SKM-1 treated with dmso at 0.1 percent for 144 hours (cell line): ENCODE measurements at regions not wholly inside any gene's neighbourhood (a gene's known extent, or its start where the extent isn't known, plus 50 kb on each side); places are given as distances from the start of the nearest gene placed in this dataset.

Source experiments
- DNase-seq: peaks from one replicate; lab custom pipeline; 2025; ENCODE audit not compliant: unreplicated experiment; lab: John Stamatoyannopoulos, UW

DNA sequence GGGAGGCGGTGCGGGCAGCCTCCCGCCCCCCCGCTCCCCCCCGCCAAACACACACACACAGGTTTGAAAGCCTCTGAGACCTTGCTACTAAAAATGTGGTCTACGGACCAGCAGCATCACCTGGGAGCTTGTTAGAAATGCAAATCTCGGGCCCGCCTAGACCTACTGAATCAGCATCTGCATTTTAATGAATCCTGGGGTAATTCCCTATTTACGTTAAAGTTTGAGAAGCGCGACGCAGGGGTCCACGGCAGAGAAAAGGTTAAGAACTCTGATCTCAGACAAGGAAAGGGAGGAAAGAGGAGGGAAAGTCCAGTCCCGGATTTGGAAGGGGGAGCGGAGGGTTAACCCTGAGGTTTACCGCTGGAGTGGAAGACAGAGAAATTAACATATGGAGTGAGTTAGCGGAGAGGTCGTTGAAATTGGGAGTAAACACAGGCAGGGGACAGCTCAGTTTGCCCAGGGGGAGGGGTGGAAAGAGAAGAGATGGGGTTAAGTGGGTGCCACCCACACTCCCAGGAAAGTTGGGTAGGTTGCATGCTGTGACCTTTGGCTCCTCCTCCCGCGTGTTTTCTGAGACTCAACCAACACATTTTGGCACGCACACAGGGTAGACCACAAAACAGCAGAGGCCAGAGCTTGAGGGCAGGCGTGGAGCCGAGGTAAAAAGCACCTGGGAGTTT lies 483.6 kb downstream of the BCOR start:
- DNase-seq: no peak

GRCh38 chrX:39614680-39614998 lies 483.1 kb downstream of the BCOR start:
- DNase-seq: no peak

DNA sequence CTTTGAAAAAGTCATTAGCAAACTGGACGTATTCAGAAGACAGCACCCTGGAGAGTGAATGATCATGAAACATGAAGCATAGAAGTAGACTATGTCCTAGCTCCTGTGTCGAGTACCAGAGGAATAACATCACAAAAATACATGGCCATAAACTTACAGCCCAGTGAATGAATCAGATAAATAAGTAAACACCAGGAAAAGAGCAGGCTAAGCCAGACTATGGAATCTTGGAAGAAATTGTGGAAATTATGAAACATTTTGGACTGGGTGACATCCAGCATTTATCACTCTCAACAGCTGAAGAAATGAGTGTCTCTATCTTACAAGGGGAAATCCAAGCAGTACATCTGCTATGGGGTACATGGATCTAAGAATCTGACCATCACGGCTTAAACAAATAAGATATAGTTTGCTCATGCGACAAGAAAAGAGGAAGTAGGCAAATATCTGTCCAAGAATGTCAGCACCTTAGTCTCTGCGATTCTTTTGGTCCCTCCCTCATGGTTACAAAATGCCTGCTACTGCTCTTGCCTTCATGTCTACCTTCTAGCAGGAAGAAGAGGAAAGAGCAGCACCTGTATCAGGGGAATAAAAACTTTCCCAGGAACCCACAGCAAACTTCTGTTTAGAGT lies 481.5 kb downstream of the BCOR start:
- peak; percentile 23 for DNase-seq

DNA sequence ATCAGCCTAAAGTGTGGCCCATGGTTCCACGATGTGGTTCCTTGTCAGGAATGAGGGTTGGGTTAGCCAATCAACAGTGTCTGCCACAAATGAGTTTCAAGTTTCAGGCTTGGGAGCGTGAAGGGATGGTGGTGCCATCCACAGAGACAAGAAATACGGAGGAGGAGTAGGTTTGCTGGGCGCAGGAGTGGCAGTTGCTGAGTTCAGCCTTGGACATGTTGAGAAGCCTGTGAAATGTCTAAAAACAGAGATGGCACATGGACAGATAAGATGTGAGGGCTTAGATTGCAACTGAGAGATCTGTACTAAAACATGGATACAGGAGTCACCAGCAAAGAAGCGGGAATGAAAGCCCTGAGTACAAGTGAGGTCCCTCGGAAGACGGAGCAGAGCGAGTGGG lies 481.0 kb downstream of the BCOR start:
- no peak for DNase-seq

- DNase-seq: no peak
These were observed 479.6 kb downstream of the BCOR start for GRCh38 chrX:39618178-39618577.

- DNase-seq: no peak
These were observed 478.4 kb downstream of the BCOR start for GRCh38 chrX:39619182-39620009.

DNA sequence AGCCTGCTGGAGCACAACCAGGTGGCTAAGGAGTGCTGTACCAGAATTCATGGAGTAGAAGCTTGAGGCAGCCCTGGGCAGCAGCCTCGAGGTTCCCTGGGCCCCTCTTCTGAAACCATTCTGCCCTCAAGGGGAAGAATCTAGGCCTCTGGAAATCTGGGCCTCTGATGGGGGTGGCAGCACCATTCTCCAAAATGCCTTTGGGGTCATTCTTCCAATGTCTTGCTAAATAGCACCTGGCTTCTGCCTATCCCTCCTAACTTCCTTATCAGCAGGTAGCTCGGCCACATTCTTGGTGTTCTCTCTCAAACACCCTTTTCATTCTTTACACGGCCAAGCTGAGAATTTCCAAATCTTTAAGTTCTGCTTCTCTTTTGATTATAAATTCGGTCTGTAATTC lies 473.6 kb downstream of the BCOR start:
- DNase-seq: no peak

DNA sequence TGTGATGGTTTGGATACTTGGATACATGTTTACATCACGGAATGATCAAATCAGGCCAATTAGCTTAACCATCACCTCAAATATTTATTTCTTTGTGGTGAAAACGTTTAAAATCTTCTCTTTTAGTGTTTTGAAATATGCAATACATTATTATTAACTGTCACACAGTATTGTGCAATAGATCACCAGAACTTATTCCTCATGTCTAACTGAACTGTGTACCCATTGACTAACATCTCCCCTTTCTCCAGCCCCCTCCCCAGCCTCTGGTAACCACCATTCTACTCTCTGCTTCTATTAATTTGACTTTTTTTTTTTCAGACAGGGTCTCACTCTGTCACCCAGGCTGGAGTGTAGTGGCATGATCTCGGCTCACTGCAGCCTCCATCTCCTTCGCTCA lies 471.9 kb downstream of the BCOR start:
- DNase-seq: no peak

DNA sequence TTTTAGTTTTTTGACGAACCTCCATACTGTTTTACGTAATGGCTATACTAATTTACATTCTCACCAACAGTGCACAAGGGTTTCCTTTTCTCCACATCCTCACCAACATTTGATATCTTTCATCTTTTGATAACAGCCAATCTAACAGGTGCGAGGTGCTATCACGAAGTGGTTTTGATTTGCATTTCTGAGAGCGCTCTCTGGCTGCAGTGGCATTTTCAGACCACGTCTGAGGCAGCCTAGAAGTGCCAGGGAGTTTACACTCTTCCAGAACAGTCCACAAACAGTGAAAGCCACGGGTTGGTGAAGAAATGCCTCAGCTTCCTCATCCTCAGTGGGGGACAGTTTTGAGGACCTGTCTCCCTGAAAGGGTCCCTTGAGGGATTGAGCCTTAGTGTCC lies 471.0 kb downstream of the BCOR start:
- DNase-seq: no peak

GRCh38 chrX:39627257-39627656 lies 470.5 kb downstream of the BCOR start:
- no peak for DNase-seq

- DNase-seq: no peak
These were observed 468.8 kb downstream of the BCOR start for GRCh38 chrX:39629001-39629400.

- no peak for DNase-seq
These were observed 467.4 kb downstream of the BCOR start for GRCh38 chrX:39630344-39630743.

- no peak for DNase-seq
These were observed 466.2 kb downstream of the BCOR start for GRCh38 chrX:39631276-39632229.

- DNase-seq: peak; percentile 54
These were observed 464.5 kb downstream of the BCOR start for GRCh38 chrX:39633293-39633692.

GRCh38 chrX:39636481-39636880 lies 461.3 kb downstream of the BCOR start:
- no peak for DNase-seq

- no peak for DNase-seq
These were observed 459.2 kb downstream of the BCOR start for GRCh38 chrX:39638526-39638925.

DNA sequence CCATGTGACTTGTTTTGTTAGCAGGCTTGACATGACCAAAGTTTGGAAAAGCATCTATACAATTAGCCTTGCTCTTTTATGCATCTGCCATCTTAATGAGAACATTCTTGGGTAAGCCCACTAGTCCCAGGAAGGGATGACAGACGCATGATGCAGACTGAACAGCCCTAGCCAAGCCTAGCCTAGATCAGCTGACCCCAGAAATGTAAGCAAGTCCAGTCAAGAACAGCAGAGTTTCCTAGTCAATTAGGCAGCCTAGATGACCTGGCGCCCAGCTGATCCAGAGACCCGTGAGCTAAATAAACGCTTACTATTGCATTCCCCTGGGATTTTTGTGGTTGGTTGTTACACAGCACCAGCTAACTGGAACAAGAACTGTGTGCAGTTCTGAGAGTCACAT lies 457.9 kb downstream of the BCOR start:
- no peak for DNase-seq

GRCh38 chrX:39640866-39641265 lies 456.9 kb downstream of the BCOR start:
- no peak for DNase-seq

DNA sequence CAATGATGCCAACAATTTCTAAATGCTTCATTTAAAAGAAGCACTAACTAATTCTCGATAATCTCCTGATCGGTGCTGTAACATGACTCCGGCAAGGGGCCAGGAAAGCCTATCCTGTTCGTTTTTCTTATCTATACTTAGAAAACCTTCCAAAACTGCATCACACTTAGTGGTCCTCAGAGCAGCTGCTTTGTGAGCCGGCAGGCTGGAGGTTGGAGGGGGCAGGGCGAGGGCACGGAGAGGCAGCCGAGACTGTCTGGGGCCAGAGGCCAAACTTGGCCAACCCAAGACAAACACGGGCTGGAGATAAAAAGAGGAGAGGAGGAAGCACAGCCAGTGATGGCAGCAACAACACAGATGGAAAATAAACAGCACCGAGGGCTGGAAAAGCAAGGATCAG lies 455.7 kb downstream of the BCOR start:
- DNase-seq: no peak

DNA sequence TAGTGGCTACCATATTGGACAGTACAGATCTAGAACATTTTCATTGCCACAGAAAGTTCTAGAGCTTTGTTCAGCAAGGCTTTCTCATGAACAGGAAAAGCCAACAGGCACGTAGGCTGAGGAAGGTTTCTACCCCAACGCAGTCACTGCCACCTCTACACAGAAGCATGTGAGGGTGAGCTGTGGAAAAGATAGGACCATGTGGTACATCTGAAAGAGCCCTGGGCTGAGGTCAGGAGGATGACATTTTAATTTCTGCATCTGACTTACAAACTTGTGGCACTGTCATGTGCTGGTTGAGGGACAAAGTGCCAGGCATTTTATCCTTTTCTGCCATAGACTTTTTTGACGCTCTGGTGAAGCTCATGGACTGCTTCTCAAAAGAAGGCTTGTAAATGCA lies 454.2 kb downstream of the BCOR start:
- no peak for DNase-seq

DNA sequence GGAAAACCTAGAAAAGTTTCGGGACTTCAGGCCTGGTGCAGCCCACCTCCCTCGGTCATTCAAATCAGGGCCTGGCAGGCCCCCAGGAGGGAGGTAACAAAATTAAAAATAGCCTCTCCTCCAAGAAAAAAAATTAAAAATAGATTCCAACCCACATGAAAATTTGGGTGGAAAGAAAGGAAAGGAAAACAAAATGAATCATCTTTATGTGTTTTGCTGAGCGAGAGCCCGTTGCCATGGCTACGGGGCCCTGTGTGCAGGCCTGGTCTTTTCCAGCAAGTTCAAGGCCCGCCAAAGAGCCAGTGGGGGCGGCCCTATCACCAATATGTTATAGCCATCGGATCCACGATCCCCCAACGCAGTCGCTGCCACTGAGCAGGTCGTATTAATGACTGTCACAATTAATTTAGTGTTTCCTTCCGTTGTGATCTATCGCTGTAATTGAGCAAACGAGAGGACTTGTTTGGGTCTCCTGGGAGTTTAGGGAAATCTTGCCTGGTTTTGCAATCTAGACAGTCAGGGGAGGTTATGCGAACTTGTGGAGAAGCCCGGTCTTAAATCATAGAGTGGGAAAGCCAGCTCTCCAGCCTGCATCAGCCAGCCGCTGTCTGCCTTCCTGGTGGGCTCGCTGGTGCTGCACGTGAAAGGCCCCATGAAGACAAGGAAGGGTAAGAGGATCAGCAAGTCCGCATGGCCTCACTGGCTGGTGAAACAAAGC lies 452.4 kb downstream of the BCOR start:
- DNase-seq: no peak
